Fibroblast of mammary gland (primary cell): ENCODE measurements at regions not wholly inside any gene's neighbourhood (a gene's known extent, or its start where the extent isn't known, plus 50 kb on each side); places are given as distances from the start of the nearest gene placed in this dataset.

ENCODE experiments used
- DNase-seq: peaks from one replicate; pipeline ENCODE4 v3.0.0-alpha.2; 2010; ENCODE audit warnings: low read depth
- H3K4me3 ChIP-seq: 2 replicates; pipeline ENCODE4 v1.5.1; 2011; ENCODE audit warnings: low read depth, mild to moderate bottlenecking, low read length, moderate library complexity; ENCODE audit not compliant: control insufficient read depth
- TF ChIP-seq, protein P1 (sequence below): conservative IDR thresholded peaks from 2 replicates; pipeline ENCODE4 v1.5.1; 2011; ENCODE audit warnings: low read depth, low read length, inconsistent platforms; ENCODE audit not compliant: control insufficient read depth, insufficient read depth

- TF ChIP-seq, protein P1, sequence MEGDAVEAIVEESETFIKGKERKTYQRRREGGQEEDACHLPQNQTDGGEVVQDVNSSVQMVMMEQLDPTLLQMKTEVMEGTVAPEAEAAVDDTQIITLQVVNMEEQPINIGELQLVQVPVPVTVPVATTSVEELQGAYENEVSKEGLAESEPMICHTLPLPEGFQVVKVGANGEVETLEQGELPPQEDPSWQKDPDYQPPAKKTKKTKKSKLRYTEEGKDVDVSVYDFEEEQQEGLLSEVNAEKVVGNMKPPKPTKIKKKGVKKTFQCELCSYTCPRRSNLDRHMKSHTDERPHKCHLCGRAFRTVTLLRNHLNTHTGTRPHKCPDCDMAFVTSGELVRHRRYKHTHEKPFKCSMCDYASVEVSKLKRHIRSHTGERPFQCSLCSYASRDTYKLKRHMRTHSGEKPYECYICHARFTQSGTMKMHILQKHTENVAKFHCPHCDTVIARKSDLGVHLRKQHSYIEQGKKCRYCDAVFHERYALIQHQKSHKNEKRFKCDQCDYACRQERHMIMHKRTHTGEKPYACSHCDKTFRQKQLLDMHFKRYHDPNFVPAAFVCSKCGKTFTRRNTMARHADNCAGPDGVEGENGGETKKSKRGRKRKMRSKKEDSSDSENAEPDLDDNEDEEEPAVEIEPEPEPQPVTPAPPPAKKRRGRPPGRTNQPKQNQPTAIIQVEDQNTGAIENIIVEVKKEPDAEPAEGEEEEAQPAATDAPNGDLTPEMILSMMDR: no peak
- DNase-seq: no peak
- H3K4me3 ChIP-seq: no peak overlapping the region
These were observed 203.3 kb downstream of the SH3BP4 start for GRCh38 chr2:235155163-235155562.

- DNase-seq: no peak
- no peak overlapping the region for H3K4me3 ChIP-seq
- TF ChIP-seq, protein P1: no peak
These were observed 204.2 kb downstream of the SH3BP4 start for GRCh38 chr2:235156055-235156454.

DNA sequence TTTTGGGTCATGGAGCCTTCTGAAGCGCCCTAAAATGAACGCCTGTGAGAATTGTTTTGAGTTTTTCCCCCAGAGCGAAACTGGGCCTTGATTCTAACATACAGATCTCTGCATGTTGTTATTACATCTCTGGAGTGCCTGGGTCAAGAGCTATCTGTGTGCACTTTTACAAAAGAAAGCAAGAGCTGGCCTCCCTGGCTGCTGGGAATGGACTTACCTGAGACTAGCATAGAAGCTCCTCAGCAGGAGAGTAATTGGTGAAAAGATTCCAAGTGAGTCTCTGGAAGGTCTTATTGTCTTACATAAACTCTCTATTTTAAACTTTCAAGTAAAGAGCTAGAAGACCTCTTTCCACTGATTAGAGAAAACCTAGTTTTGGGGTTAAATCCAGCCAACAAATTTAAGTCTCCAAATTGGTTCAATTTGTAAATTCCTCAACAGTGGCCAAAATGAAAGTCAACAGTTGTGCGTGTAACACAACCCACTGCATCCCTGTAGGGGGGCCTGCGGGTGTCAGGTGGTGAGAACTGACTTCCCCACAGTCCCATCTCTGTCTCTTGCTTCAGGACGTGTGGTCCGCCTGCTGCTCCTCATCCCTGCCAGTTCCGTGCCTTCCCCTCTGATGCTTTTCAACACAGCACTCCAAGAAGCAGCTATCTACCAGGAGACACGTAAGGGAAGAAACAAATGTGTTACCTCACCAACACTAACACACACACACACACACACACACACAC, 206.1 kb downstream of the SH3BP4 start:
- TF ChIP-seq, protein P1: no peak
- DNase-seq: no peak
- H3K4me3 ChIP-seq: no peak overlapping the region

GRCh38 chr2:235160281-235160810, 208.5 kb downstream of the SH3BP4 start:
- DNase-seq: peak; percentile 40
- H3K4me3 ChIP-seq: no peak overlapping the region
- TF ChIP-seq, protein P1: no peak

DNA sequence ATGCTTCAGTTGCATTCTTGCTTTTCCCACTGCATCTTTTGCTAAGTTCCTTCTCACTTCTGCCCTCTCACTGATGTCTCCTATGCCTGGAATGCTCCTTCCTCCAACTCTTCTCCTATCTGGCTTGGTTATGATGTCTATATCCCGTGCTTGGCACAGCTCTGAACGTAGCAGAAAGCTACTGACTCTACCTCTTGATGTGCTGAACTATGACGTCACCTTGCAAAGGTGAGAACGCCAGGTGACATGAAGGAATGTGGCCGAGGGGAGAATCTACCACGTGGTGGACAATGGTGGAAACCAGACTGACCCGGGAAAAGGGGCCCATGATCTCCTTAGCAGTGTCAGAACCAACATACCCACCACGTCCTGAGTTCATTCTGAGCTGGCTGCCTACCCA, 209.7 kb downstream of the SH3BP4 start:
- no peak for DNase-seq
- TF ChIP-seq, protein P1: no peak
- H3K4me3 ChIP-seq: no peak overlapping the region

DNA sequence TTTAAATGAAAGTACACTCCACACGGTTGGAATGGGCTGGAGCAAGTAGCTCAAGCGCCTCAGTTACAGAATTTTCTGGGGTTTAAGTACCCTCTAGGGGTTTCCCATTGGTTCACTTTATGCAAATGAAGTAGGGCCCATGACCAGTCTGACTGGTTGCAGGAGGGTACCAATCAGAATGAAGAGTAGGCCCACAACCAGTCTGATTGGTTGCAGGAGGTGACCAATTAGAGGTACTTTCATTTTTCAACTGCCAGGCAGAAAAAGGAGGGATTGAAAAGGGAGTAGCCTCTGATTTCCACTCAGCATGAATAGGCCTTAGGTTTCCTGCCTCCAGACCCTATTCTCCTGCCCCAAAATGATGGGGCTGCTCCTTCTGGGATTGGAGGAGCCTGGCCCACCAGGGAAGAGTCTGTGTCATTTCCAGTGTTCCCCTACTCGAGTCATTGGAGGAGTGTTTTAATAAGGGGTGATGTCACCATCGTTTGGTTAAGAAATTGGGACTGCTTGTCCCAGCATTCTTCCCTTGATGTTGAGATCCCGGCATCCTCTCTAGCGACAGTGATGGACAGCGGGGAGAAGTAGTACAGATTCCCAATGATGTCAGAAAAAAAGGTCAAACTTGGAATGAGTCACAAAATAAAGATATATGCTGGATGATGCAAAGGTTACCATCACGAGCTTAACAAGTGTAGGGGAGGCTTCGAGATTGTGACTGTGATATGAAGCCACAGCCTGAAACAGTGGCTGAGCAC, 210.4 kb downstream of the SH3BP4 start:
- H3K4me3 ChIP-seq: no peak overlapping the region
- peak; percentile 61 for DNase-seq
- TF ChIP-seq, protein P1: no peak
